ENCODE measurements at regions not wholly inside any gene's neighbourhood (a gene's known extent, or its start where the extent isn't known, plus 50 kb on each side); places are given as distances from the start of the nearest gene placed in this dataset.

DNA sequence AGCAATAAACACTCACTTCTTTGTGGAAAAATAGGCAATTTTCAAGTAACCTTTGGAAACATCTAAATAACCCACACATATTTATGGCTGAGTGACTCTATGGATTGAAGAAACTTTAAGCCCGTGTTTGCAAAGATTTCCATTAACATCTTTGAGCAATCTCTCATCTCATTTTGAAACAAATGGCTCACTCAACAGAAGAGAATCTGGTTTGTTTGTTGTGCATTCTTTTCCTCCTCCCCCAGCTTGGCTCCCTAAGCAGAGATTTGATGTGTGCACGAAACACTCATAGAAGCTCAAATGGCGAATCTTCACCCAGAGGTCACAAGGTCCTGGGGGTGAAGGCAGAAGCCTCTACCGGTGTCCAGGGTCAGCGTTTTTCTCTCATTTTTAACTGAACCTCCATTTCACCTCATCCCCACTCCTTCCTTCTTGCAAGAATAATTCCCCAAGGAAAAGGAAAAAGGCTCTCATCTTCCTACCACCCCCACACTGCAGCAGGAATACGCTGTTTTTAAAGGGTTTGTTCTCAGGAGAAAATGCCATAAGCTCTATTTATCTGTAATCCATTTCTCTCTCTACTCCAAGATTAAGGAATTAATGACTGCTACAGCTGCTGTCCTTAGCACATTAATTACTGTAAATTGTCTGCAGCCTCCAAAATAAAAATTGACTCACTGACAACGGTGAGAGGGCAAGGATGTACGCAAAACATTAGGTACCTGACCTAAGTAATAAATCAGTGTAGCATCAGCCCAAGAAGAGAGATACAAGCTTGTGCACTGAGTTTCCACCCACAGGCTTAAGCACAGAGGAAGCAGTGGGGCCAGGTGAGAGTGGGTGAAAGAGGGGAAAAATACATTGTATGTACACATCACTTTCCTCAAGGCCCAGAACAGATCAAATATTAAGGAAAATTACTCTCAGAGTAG is 307.6 kb upstream of the NOCT start:
- no peaks in the 10 kb centered on the region for H3K9me3 ChIP-seq (ENCODE audit: control insufficient read depth, low read length)
- H3K27ac ChIP-seq: no peak overlapping the region
- no peak overlapping the region for H2AFZ ChIP-seq
- H3K79me2 ChIP-seq: no peaks in the 10 kb centered on the region
- no peak overlapping the region for H3K4me2 ChIP-seq (ENCODE audit: low read length)
- H3K4me1 ChIP-seq: no peaks in the 10 kb centered on the region
- no peaks in the 10 kb centered on the region for H3K36me3 ChIP-seq (ENCODE audit: control insufficient read depth, insufficient read depth, low read length)
- no peak overlapping the region for H3K4me3 ChIP-seq (ENCODE audit: low read depth, low read length)
- TF ChIP-seq, protein P1, sequence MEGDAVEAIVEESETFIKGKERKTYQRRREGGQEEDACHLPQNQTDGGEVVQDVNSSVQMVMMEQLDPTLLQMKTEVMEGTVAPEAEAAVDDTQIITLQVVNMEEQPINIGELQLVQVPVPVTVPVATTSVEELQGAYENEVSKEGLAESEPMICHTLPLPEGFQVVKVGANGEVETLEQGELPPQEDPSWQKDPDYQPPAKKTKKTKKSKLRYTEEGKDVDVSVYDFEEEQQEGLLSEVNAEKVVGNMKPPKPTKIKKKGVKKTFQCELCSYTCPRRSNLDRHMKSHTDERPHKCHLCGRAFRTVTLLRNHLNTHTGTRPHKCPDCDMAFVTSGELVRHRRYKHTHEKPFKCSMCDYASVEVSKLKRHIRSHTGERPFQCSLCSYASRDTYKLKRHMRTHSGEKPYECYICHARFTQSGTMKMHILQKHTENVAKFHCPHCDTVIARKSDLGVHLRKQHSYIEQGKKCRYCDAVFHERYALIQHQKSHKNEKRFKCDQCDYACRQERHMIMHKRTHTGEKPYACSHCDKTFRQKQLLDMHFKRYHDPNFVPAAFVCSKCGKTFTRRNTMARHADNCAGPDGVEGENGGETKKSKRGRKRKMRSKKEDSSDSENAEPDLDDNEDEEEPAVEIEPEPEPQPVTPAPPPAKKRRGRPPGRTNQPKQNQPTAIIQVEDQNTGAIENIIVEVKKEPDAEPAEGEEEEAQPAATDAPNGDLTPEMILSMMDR (IDR thresholded peaks at IDR 0.05): no peak
- no peak overlapping the region for H3K9ac ChIP-seq
- no peaks in the 10 kb centered on the region for H3K27me3 ChIP-seq (ENCODE audit: control insufficient read depth, insufficient read depth, low read length)

DNA sequence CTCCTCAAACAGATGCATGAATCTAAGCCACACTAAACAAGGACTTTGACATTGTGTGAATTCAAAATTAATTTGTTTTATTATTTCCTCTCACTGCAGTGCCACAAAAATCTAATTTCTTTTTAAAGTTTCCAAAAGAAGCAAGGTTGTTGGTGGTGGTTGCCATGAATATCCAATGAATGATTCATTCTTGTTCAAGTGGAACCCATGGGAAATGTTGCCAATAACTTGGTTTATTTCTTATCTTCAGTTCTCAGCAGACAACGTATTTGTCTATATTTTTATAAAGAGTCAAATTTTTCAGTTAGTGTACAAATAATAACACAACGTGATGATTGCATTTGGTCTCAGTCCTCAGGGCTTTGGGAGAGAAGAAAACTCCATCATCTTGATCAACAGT is 309.4 kb upstream of the NOCT start:
- Histone ChIP-seq H3K79me2 (no peaks in the 10 kb centered on the region), H3K27ac (no peak overlapping the region), H3K27me3 (ENCODE audit: control insufficient read depth, insufficient read depth, low read length) (no peaks in the 10 kb centered on the region), H3K9ac (no peak overlapping the region), H2AFZ (no peak overlapping the region), H3K4me2 (ENCODE audit: low read length) (no peak overlapping the region), H3K4me1 (no peaks in the 10 kb centered on the region), H3K36me3 (ENCODE audit: control insufficient read depth, insufficient read depth, low read length) (no peaks in the 10 kb centered on the region), H3K4me3 (ENCODE audit: low read depth, low read length) (no peak overlapping the region), H3K9me3 (ENCODE audit: control insufficient read depth, low read length) (no peaks in the 10 kb centered on the region)
- TF ChIP-seq, protein P1 (IDR thresholded peaks at IDR 0.05): no peak

DNA sequence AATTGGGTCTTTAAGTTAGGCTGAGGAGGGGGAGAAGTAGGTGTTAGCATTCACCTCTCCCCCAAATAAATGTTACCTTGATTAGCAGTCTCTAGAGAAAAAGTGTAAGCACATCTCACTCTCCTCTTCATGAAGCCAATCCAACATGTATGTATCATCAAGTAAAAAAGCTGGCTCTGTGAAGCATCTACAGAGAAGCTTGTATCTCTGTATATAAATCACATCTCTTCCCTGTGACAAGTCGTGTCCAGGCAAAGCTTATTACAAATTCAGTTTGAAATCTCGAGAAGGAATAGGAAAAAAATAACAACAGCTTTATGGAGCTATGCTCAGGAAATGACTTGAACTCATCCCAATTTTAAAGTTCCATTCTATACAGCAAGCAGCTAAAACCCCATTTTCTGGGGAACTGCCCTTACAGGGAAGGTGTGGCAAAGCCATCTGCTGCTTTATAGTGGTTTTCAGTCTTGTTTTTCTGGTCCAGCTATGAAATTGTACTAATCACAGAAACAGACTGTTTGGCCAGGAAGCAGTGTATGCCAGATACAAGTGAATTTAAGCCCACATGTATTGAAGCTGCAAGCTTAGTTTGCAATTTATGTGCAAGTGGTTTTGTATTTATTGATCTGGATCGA is 313.3 kb upstream of the NOCT start:
- Histone ChIP-seq H3K27ac (no peak overlapping the region), H2AFZ (no peak overlapping the region), H3K4me3 (ENCODE audit: low read depth, low read length) (no peak overlapping the region), H3K36me3 (ENCODE audit: control insufficient read depth, insufficient read depth, low read length) (no peaks in the 10 kb centered on the region), H3K79me2 (no peaks in the 10 kb centered on the region), H3K4me1 (no peaks in the 10 kb centered on the region), H3K9me3 (ENCODE audit: control insufficient read depth, low read length) (no peaks in the 10 kb centered on the region), H3K27me3 (ENCODE audit: control insufficient read depth, insufficient read depth, low read length) (no peaks in the 10 kb centered on the region), H3K4me2 (ENCODE audit: low read length) (no peak overlapping the region), H3K9ac (no peak overlapping the region)
- TF ChIP-seq, protein P1 (IDR thresholded peaks at IDR 0.05): no peak

DNA sequence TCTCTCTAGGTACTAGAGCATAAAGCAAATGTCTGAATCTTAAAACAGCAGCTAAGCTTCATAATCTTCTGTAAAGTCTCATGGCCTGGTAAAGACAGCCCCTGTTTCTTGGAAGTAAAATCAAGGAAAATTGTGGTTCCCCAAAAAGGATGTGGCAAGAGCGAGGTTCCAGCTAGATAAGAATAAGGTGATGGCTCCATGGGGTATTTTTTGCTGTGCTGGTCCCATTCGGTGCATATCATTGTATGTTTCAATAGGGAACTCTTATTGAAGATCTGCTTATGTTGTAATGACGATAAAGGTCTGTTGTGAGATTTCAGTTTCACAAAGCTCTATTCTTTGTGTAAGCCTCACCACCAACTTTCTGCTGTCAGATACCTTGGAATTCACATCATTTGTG is 316.9 kb upstream of the NOCT start:
- TF ChIP-seq, protein P1 (IDR thresholded peaks at IDR 0.05): no peak
- no peak overlapping the region for H2AFZ ChIP-seq
- no peaks in the 10 kb centered on the region for H3K27me3 ChIP-seq (ENCODE audit: control insufficient read depth, insufficient read depth, low read length)
- H3K79me2 ChIP-seq: no peaks in the 10 kb centered on the region
- no peaks in the 10 kb centered on the region for H3K36me3 ChIP-seq (ENCODE audit: control insufficient read depth, insufficient read depth, low read length)
- no peak overlapping the region for H3K27ac ChIP-seq
- no peaks in the 10 kb centered on the region for H3K4me1 ChIP-seq
- H3K4me2 ChIP-seq (ENCODE audit: low read length): no peak overlapping the region
- no peak overlapping the region for H3K9ac ChIP-seq
- no peak overlapping the region for H3K4me3 ChIP-seq (ENCODE audit: low read depth, low read length)
- H3K9me3 ChIP-seq (ENCODE audit: control insufficient read depth, low read length): no peaks in the 10 kb centered on the region

Measured in parathyroid adenoma (tissue), 2 donors.